ENCODE measurements at regions not wholly inside any gene's neighbourhood (a gene's known extent, or its start where the extent isn't known, plus 50 kb on each side); places are given as distances from the start of the nearest gene placed in this dataset.

- in situ Hi-C loops (cut with MboI; ENCODE audit: low sequenced_read_pairs) = no loop called here
These were observed 207.4 kb upstream of the CDH13 start for GRCh38 chr16:82419332-82419731.

DNA sequence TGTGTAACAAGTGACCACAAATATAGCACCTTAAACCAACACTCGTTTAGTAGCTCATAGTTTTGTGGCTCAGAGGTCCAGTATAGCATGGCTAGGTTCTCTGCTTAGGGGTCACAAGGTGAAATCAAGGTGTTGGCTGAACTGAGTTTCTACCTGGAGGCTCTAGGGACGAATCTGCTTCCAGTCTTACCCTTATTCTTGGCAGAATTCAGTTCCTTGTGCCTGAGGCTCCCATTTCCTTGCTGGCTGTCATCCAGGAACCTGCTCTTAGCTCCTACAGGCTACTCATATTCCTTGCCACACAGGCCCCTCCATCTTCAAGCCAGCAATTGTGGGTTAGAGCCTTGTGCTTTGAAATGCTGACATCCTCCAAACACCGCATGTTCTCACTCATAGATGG is 212.3 kb upstream of the CDH13 start:
- in situ Hi-C loops (cut with MboI; ENCODE audit: low sequenced_read_pairs) = no loop called here

GRCh38 chr16:82412770-82413169 is 214.0 kb upstream of the CDH13 start:
- in situ Hi-C loops (cut with MboI; ENCODE audit: low sequenced_read_pairs) = no loop called here

GRCh38 chr16:82405736-82406135 is 221.0 kb upstream of the CDH13 start:
- in situ Hi-C loops (cut with MboI; ENCODE audit: low sequenced_read_pairs) = no loop called here

GRCh38 chr16:82404586-82405315 is 222.0 kb upstream of the CDH13 start:
- in situ Hi-C loops (cut with MboI; ENCODE audit: low sequenced_read_pairs) = no loop called here

- in situ Hi-C loops (cut with MboI; ENCODE audit: low sequenced_read_pairs) = no loop called here
These were observed 224.0 kb upstream of the CDH13 start for GRCh38 chr16:82402665-82403218.

DNA sequence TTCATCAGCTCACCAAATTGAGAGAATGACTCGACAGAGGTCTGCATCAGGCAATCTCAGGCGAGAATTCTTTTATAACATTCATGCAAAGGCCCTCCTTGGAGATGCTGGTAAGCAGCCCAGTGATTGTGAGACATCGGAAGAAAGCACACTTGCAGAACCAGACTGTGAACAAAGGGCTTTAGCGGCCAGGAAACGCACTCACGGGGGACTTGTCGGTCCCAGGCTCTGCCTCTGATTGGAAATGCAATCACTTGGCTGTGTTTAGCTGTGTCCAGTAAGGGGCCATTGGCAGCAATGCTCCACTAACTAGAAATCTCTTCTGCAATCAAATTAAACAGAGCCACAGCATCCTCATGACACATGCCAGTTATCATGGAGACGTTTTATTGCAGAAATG is 226.7 kb upstream of the CDH13 start:
- in situ Hi-C loops (cut with MboI; ENCODE audit: low sequenced_read_pairs) = no loop called here

- in situ Hi-C loops (cut with MboI; ENCODE audit: low sequenced_read_pairs) = no loop called here
These were observed 226.5 kb upstream of the MPHOSPH6 start for GRCh38 chr16:82396509-82396908.

GRCh38 chr16:82395212-82395611 is 225.2 kb upstream of the MPHOSPH6 start:
- in situ Hi-C loops (cut with MboI; ENCODE audit: low sequenced_read_pairs) = no loop called here

DNA sequence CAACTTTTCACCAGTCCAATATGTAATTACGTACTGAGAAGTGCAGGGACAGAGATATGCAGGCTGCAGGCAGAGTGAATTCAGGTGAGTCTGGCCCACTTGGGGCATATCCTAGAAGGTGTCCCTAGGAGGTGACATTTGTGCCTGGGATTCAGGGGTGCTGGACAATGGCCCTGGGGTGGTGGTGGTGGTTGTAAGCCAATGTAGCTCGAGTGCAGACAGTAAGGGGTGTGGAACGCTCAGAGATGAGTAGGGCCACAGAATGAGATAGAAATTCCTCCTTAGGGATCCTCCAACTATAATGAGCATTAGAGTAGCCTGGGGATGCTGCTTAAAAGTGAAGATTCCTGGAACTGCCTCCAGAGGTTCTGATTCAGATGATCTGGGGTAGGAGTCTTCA is 221.7 kb upstream of the MPHOSPH6 start:
- in situ Hi-C loops (cut with MboI; ENCODE audit: low sequenced_read_pairs) = no loop called here

DNA sequence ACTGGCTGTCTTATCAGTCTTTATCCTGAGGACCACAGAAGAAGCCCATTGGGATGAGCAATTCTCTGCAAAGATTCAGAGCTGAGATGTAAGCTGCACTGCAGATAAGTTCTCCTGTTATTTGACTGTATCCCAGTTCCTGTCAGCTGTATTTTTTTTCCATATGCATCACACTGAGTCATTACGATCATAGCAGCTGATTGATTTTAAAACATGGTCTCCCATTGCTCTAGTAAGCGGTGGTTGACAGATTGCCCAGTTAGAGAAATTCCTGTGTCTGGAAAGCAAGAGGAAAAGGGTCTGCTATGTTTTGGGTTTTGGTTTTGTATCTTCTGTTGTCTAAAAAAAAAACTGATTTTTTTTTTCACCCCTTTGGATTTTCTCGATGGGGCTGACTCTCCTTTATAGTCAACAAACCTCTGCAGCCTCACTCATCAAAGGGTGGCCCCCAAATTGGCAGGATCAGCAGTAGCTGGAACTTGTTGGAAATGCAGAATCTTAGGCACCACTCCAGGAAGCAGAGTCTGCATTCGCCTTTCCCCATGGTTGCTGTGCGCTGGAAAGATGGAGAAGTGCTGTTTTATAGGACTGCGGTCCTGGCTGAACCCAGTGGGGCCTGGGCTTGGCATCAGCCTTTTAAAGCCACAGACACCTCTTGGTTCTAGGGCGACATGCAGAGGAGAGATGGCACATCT is 220.1 kb upstream of the MPHOSPH6 start:
- in situ Hi-C loops (cut with MboI; ENCODE audit: low sequenced_read_pairs) = no loop called here

GRCh38 chr16:82386761-82387160 is 216.7 kb upstream of the MPHOSPH6 start:
- in situ Hi-C loops (cut with MboI; ENCODE audit: low sequenced_read_pairs) = no loop called here

- in situ Hi-C loops (cut with MboI; ENCODE audit: low sequenced_read_pairs) = no loop called here
These were observed 214.9 kb upstream of the MPHOSPH6 start for GRCh38 chr16:82384949-82385348.

DNA sequence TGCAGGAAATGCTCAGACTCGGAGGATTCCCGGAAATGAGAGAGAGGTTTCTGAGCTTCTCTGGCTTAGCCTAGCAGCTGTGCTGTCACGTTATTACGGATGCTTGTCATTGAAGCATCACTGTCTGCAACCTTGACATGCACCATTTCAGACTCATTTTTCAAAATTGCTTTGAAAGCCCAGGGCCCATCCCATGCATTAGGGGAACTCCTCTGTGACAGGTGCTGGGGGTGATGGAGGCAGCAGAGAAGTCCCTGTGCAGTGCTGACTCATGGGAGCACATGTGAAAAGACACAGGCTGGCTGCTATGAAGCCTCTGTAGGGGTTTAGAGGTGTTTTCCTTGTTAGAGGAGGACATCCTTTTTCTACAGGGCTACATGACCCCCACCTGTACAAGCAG is 214.0 kb upstream of the MPHOSPH6 start:
- in situ Hi-C loops (cut with MboI; ENCODE audit: low sequenced_read_pairs) = no loop called here

- in situ Hi-C loops (cut with MboI; ENCODE audit: low sequenced_read_pairs) = no loop called here
These were observed 212.5 kb upstream of the MPHOSPH6 start for GRCh38 chr16:82382521-82382920.

DNA sequence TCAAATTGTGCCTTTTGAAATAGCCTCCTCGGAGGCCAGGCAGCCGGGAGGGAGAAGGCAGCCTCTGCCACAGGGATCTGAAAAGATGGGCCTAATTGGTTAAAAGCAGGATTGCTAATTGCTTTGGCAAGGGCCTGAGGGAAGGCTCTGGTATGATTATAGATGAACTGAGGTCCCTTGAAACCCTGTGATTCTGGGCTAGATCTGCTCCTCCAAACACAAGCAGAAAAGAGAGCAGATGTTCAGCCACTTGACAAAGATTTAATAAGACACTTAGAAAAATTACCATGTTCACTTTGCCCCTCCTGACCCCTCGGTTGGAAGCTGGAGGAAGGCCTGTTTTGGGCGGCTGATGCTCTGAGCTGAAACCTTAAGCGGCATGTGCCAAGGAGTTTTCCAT is 209.5 kb upstream of the MPHOSPH6 start:
- in situ Hi-C loops (cut with MboI; ENCODE audit: low sequenced_read_pairs) = no loop called here

- in situ Hi-C loops (cut with MboI; ENCODE audit: low sequenced_read_pairs) = no loop called here
These were observed 204.0 kb upstream of the MPHOSPH6 start for GRCh38 chr16:82373976-82374375.

DNA sequence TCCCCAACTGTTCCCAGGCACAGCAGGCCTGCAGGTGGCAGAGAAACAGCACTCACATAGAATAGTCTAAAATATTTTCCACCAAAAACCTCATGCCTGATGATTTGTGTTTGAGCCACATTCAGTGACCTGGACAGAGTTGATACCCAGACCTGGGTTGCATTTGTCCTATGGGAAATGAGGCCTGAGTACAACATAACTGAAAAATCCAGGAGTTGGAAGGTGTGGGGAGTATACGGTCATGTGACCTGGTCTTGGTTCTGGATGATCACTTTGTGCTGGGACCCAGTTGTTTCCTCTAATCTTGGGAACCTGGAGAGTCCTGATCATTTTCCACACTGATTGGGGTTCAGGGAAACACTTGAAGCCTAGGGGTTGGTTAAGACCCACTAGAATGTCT is 200.3 kb upstream of the MPHOSPH6 start:
- in situ Hi-C loops (cut with MboI; ENCODE audit: low sequenced_read_pairs) = no loop called here

- in situ Hi-C loops (cut with MboI; ENCODE audit: low sequenced_read_pairs) = no loop called here
These were observed 198.0 kb upstream of the MPHOSPH6 start for GRCh38 chr16:82368041-82368440.

GRCh38 chr16:82366462-82366861 is 196.4 kb upstream of the MPHOSPH6 start:
- in situ Hi-C loops (cut with MboI; ENCODE audit: low sequenced_read_pairs) = no loop called here

- in situ Hi-C loops (cut with MboI; ENCODE audit: low sequenced_read_pairs) = no loop called here
These were observed 194.7 kb upstream of the MPHOSPH6 start for GRCh38 chr16:82364690-82365089.

Data from HL-60/S4 treated with retinoic acid at 250 ng/mL for 4 days and 3 days (cell line).